Naive thymus-derived CD4-positive, alpha-beta T cell (primary cell): ENCODE measurements at regions not wholly inside any gene's neighbourhood (a gene's known extent, or its start where the extent isn't known, plus 50 kb on each side); places are given as distances from the start of the nearest gene placed in this dataset.

ENCODE experiments used
- ATAC-seq: fragments of 150-1000 bp; cut with Tn5 transposase; 2 replicates; pipeline ENCODE4 v1.10.0; 2021; ENCODE audit warnings: mild to moderate bottlenecking, moderate library complexity
- CTCF ChIA-PET: fragments of 350-600 bp; sonication (Branson Sonifier 250); formaldehyde crosslinking; loops from one replicate; lab custom pipeline; 2021; ENCODE audit warnings: antibody characterized with exemption; lab: Charles Lee
- POLR2A ChIA-PET: fragments of 350-600 bp; sonication (Branson Sonifier 250); formaldehyde crosslinking; loops from one replicate; lab custom pipeline; 2021; ENCODE audit warnings: antibody characterized with exemption, inconsistent platforms; lab: Charles Lee
- DNase-seq, 9 donors: peaks; one replicate each; pipeline versions ENCODE4 v3.0.0 to v3.0.0-alpha.2; 2020 to 2022; ENCODE audit warnings: mixed read lengths in 1 of 9
- H3K27ac ChIP-seq: one replicate; pipeline ENCODE4 v1.7.0; 2013; ENCODE audit warnings: mild to moderate bottlenecking, low read depth, low read length, moderate library complexity
- H3K27me3 ChIP-seq, 2 donors: one replicate each; pipeline ENCODE4 v1.7.0; 2013; ENCODE audit warnings: low read length in 2 of 2, mild to moderate bottlenecking in 2 of 2, moderate library complexity in 2 of 2; ENCODE audit not compliant: control insufficient read depth in 2 of 2, insufficient read depth in 2 of 2
- H3K36me3 ChIP-seq, 3 experiments: 1 replicate in 2 of 3; 2 replicates in 1 of 3; pipeline ENCODE4 v1.7.0; 2013; ENCODE audit warnings: low read length in 3 of 3, mild to moderate bottlenecking in 3 of 3, moderate library complexity in 1 of 3; ENCODE audit not compliant: insufficient read depth in 3 of 3, control insufficient read depth in 2 of 3
- H3K4me1 ChIP-seq, 2 donors: one replicate each; pipeline ENCODE4 v1.7.0; 2013; ENCODE audit warnings: low read length in 2 of 2, mild to moderate bottlenecking in 2 of 2, moderate library complexity in 1 of 2; ENCODE audit not compliant: control insufficient read depth in 2 of 2, insufficient read depth in 2 of 2
- H3K4me3 ChIP-seq: 2 replicates; pipeline ENCODE4 v1.7.0; 2013; ENCODE audit warnings: mild to moderate bottlenecking, low read length
- H3K9me3 ChIP-seq, 3 experiments: 1 replicate in 2 of 3; 2 replicates in 1 of 3; pipeline ENCODE4 v1.7.0; 2013; ENCODE audit warnings: low read length in 3 of 3; ENCODE audit not compliant: control insufficient read depth in 2 of 3
- H3K27ac Mint-ChIP-seq, 9 donors: one replicate each; pipeline ENCODE4 v1.8.0; 2020 to 2022; ENCODE audit warnings: mixed read lengths in 9 of 9, mild to moderate bottlenecking in 8 of 9, moderate library complexity in 5 of 9, inconsistent platforms in 2 of 9
- H3K27me3 Mint-ChIP-seq, 5 donors: one replicate each; pipeline ENCODE4 v1.8.0; 2021 to 2022; ENCODE audit warnings: mixed read lengths in 5 of 5, mild to moderate bottlenecking in 1 of 5
- H3K36me3 Mint-ChIP-seq, 5 donors: one replicate each; pipeline ENCODE4 v1.8.0; 2020 to 2022; ENCODE audit warnings: mixed read lengths in 5 of 5, mild to moderate bottlenecking in 3 of 5, inconsistent platforms in 1 of 5
- H3K4me1 Mint-ChIP-seq, 7 donors: one replicate each; pipeline ENCODE4 v1.8.0; 2020 to 2022; ENCODE audit warnings: mixed read lengths in 7 of 7, mild to moderate bottlenecking in 3 of 7, inconsistent platforms in 1 of 7
- H3K4me3 Mint-ChIP-seq, 10 donors: one replicate each; pipeline ENCODE4 v1.8.0; 2020 to 2022; ENCODE audit warnings: mild to moderate bottlenecking in 10 of 10, mixed read lengths in 10 of 10, moderate library complexity in 6 of 10, inconsistent platforms in 2 of 10
- H3K9me3 Mint-ChIP-seq, 11 donors: one replicate each; pipeline ENCODE4 v1.8.0; 2020 to 2022; ENCODE audit warnings: mixed read lengths in 11 of 11, mild to moderate bottlenecking in 4 of 11, inconsistent platforms in 1 of 11, moderate library complexity in 1 of 11
- intact Hi-C, 2 donors: fragments of 100-400 bp; cut with micrococcal nuclease; formaldehyde crosslinking; loops; one replicate each; pipeline ENCODE4 v1.15.1; 2023

DNA sequence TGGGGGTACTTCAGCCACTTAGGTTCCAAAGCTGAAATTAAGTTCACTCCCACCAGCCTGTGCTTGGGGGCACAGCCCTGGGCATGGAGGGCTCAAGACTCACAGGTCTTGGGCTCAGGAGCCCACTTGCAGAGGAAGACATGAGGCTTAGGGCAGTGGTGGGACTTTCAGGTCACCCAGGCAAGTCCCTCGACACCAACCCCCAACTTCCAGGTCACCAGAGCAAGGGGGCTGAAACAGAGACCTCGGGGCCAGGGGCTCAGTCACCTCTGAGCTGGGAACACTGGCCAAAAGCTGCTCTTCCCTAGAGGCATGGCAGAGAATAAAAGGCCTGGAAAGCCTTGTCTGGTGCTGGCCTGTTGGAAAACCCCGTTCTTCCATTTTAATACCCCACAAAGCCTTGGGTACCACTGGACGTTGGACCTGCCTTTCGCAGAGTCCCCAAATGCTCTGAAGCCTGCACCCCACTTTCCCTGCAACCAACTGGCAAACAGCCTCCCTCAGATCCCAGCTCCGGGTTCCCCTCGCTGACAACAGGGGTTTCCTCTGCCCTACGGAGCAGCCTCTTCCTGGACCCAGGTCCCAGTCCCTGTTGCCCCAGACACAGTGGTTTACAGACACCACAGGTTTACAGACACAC lies 160.9 kb upstream of the PMEPA1 start:
- H3K36me3 ChIP-seq = no peaks in the 10 kb centered on the region
- DNase-seq (no peak), ATAC-seq (no peak)
- ChIA-PET CTCF (interaction anchor here (0.6 kb wide), 1 partner anchor 55 kb away, joined by 3 read pairs; no protein-coding TSS in a partner anchor), POLR2A (no interaction called here)
- H3K9me3 ChIP-seq = no peaks in the 10 kb centered on the region
- no peaks in the 10 kb centered on the region for H3K27me3 ChIP-seq
- Mint-ChIP-seq H3K27me3 (peaks cover 0 to 28% (median 6%) of the 10 kb centered on the region in 5 donors), H3K36me3 (peaks cover 0 to 4% (median 0%) of the 10 kb centered on the region in 5 donors), H3K27ac (no peak overlapping the region), H3K9me3 (peaks cover 0 to 5% (median 0%) of the 10 kb centered on the region in 11 donors), H3K4me1 (peaks cover 1 to 14% (median 11%) of the 10 kb centered on the region in 7 donors), H3K4me3 (no peak overlapping the region)
- H3K4me3 ChIP-seq = no peak overlapping the region
- no peak overlapping the region for H3K27ac ChIP-seq
- H3K4me1 ChIP-seq = peaks cover 0 to 6% of the 10 kb centered on the region in 2 donors
- intact Hi-C loops = no loop called here

DNA sequence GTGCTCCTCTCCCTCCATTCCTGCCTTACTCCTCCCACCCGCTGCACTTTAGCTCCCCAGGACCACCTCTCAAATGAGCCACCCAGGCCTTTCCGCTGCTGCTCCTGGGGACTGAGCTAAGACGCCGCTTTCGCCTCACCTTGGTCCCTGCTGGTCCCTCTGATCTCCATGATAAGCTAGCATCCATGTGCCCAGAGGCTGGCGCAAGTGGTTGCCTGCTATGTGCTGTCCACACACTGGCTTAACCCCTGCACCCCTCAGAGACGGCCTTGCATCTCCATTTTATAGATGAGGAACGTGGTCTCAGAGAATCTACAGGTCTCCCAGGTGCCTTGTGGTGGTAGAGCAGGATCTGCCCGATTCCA lies 160.1 kb upstream of the PMEPA1 start:
- Mint-ChIP-seq H3K4me3 (no peak overlapping the region), H3K27me3 (peaks cover 0 to 29% (median 10%) of the 10 kb centered on the region in 5 donors), H3K9me3 (peaks cover 0 to 5% (median 0%) of the 10 kb centered on the region in 11 donors), H3K36me3 (peaks cover 0 to 4% (median 0%) of the 10 kb centered on the region in 5 donors), H3K4me1 (peaks cover 5 to 22% (median 19%) of the 10 kb centered on the region in 7 donors), H3K27ac (peak overlapping the region in 1 of 9 donors; percentile 52)
- Histone ChIP-seq H3K9me3 (no peaks in the 10 kb centered on the region), H3K4me3 (no peak overlapping the region), H3K27me3 (peaks cover 0 to 3% of the 10 kb centered on the region in 2 donors), H3K27ac (no peak overlapping the region), H3K36me3 (no peaks in the 10 kb centered on the region), H3K4me1 (peaks cover 3 to 14% of the 10 kb centered on the region in 2 donors)
- ATAC-seq (no peak), DNase-seq (no peak)
- intact Hi-C loops = no loop called here
- POLR2A ChIA-PET = no interaction called here
- CTCF ChIA-PET = no interaction called here

DNA sequence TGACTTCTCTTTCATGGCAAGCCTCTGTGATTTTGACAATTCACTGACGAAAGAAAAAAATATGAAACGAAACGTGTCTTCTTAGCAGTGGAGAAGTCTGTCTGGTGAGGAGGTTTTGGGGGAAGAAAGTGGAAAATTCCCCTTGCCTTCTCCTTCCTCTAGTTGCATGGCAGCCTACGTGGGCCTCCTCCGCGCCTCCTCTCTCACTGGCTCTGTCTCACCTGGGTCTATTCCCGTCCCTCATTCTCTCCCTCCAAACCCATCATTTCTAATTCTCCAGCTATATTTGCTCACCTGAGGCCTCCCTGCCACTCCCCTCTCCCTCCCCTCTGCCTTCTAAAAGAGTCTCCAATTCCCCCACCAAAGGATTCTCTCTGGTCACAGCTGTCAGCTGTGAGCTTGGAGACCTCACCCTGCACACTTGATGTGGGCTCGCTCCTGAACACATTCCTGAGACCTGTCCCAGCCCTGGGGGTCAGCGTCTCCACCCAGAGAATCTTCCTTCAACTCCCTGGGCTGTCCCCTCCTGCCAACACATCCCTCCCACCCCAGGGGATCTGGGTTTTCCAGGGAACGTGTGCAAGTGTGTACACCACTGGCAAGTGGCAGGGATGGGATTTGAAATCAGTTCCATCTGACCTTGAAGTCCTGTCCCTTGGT lies 159.6 kb upstream of the PMEPA1 start:
- no peak overlapping the region for H3K27ac Mint-ChIP-seq
- DNase-seq (no peak), ATAC-seq (no peak)
- H3K4me3 ChIP-seq = no peak overlapping the region
- H3K9me3 ChIP-seq = no peaks in the 10 kb centered on the region
- H3K4me1 ChIP-seq = peaks cover 3 to 16% of the 10 kb centered on the region in 2 donors
- CTCF ChIA-PET = no interaction called here
- peaks cover 0 to 5% (median 0%) of the 10 kb centered on the region in 11 donors for H3K9me3 Mint-ChIP-seq
- intact Hi-C loops = no loop called here
- peaks cover 0 to 4% of the 10 kb centered on the region in 2 donors for H3K27me3 ChIP-seq
- H3K27ac ChIP-seq = no peak overlapping the region
- POLR2A ChIA-PET = no interaction called here
- H3K36me3 ChIP-seq = no peaks in the 10 kb centered on the region
- peaks cover 0 to 29% (median 10%) of the 10 kb centered on the region in 5 donors for H3K27me3 Mint-ChIP-seq
- H3K36me3 Mint-ChIP-seq = peaks cover 0 to 4% (median 0%) of the 10 kb centered on the region in 5 donors
- H3K4me3 Mint-ChIP-seq = no peak overlapping the region
- peaks cover 5 to 27% (median 22%) of the 10 kb centered on the region in 7 donors for H3K4me1 Mint-ChIP-seq

GRCh38 chr20:57868310-57868709 lies 158.5 kb upstream of the PMEPA1 start:
- intact Hi-C loops = no loop called here
- Mint-ChIP-seq H3K27me3 (peaks cover 0 to 38% (median 10%) of the 10 kb centered on the region in 5 donors), H3K4me3 (no peak overlapping the region), H3K9me3 (peaks cover 0 to 4% (median 0%) of the 10 kb centered on the region in 11 donors), H3K36me3 (peaks cover 0 to 4% (median 0%) of the 10 kb centered on the region in 5 donors), H3K27ac (no peak overlapping the region), H3K4me1 (peaks cover 5 to 31% (median 22%) of the 10 kb centered on the region in 7 donors)
- POLR2A ChIA-PET = no interaction called here
- Histone ChIP-seq H3K36me3 (no peaks in the 10 kb centered on the region), H3K9me3 (no peaks in the 10 kb centered on the region), H3K27me3 (peaks cover 0 to 4% of the 10 kb centered on the region in 2 donors), H3K4me1 (peaks cover 3 to 16% of the 10 kb centered on the region in 2 donors), H3K27ac (no peak overlapping the region), H3K4me3 (no peak overlapping the region)
- no peak for ATAC-seq
- DNase-seq = no peak
- CTCF ChIA-PET = no interaction called here

DNA sequence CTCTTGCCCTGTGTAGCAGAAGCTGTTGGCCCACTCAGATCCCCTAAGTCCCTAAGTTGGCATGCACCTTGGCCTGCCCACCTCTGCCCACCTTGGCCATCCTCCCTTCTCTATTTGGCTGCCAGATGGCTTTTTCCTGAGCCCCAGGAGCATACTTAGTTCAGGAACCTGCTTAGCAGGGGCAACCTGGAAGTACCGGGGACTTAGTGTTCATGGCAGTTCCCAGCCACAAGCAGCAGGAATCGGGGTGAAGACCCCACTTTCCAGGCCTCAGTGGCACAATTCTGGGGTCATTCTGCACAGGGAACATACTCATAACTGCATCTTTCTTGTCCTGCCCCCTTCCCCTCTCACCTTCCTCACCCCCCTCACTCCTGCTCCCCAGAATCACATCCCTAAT lies 158.0 kb upstream of the PMEPA1 start:
- H3K36me3 ChIP-seq = no peaks in the 10 kb centered on the region
- Mint-ChIP-seq H3K9me3 (peaks cover 0 to 3% (median 0%) of the 10 kb centered on the region in 11 donors), H3K4me1 (peaks cover 5 to 31% (median 22%) of the 10 kb centered on the region in 7 donors), H3K36me3 (peaks cover 0 to 4% (median 0%) of the 10 kb centered on the region in 5 donors), H3K27me3 (peaks cover 0 to 41% (median 13%) of the 10 kb centered on the region in 5 donors), H3K27ac (no peak overlapping the region), H3K4me3 (no peak overlapping the region)
- peaks cover 0 to 4% of the 10 kb centered on the region in 2 donors for H3K27me3 ChIP-seq
- H3K4me3 ChIP-seq = no peak overlapping the region
- ChIA-PET CTCF (no interaction called here), POLR2A (no interaction called here)
- DNase-seq (no peak), ATAC-seq (no peak)
- H3K4me1 ChIP-seq = peaks cover 3 to 16% of the 10 kb centered on the region in 2 donors
- no peaks in the 10 kb centered on the region for H3K9me3 ChIP-seq
- H3K27ac ChIP-seq = no peak overlapping the region
- intact Hi-C loops = no loop called here

DNA sequence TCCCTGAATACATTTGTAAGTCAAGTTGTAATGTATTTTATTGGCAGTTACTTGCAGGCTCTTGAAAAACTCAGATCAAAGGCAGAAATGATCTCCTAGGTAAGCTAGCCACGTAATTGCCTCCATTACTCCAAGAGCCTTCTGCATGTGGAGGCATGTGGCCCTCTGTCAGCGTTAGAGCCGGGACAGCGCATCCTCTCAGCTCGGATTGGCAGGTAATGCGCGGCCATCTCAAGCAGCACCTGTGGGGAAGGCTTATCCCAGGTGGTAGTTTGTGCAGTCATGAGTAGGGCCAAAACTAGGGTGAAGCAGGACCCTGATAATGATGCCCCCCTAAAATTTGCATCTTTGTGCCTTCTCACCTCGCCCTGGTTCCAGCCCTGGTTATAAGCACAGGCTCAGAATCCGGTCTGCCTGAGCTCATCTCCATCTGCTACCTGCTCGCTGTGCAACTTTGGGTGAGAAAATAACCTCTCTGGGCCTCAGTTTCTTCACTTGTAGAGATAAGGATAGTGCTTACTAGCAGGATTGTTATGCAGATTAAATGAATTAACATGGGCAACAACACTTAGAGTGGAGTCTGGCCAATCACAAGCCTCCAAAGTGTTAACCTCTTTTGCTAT lies 157.5 kb upstream of the PMEPA1 start:
- Histone ChIP-seq H3K27me3 (peaks cover 0 to 4% of the 10 kb centered on the region in 2 donors), H3K4me1 (peaks cover 3 to 16% of the 10 kb centered on the region in 2 donors), H3K4me3 (no peak overlapping the region), H3K9me3 (no peaks in the 10 kb centered on the region), H3K36me3 (no peaks in the 10 kb centered on the region), H3K27ac (no peak overlapping the region)
- DNase-seq (no peak), ATAC-seq (no peak)
- H3K27ac Mint-ChIP-seq = no peak overlapping the region
- ChIA-PET POLR2A (no interaction called here), CTCF (interaction anchor here (0.5 kb wide), 1 partner anchor 13 kb away, joined by 5 read pairs; no protein-coding TSS in a partner anchor)
- no peak overlapping the region for H3K4me3 Mint-ChIP-seq
- H3K27me3 Mint-ChIP-seq = peaks cover 0 to 41% (median 13%) of the 10 kb centered on the region in 5 donors
- intact Hi-C loops = no loop called here
- peaks cover 0 to 1% (median 0%) of the 10 kb centered on the region in 11 donors for H3K9me3 Mint-ChIP-seq
- H3K4me1 Mint-ChIP-seq = peaks cover 5 to 31% (median 22%) of the 10 kb centered on the region in 7 donors
- peaks cover 0 to 2% (median 0%) of the 10 kb centered on the region in 5 donors for H3K36me3 Mint-ChIP-seq
